ENCODE measurements at regions not wholly inside any gene's neighbourhood (a gene's known extent, or its start where the extent isn't known, plus 50 kb on each side); places are given as distances from the start of the nearest gene placed in this dataset.

DNA sequence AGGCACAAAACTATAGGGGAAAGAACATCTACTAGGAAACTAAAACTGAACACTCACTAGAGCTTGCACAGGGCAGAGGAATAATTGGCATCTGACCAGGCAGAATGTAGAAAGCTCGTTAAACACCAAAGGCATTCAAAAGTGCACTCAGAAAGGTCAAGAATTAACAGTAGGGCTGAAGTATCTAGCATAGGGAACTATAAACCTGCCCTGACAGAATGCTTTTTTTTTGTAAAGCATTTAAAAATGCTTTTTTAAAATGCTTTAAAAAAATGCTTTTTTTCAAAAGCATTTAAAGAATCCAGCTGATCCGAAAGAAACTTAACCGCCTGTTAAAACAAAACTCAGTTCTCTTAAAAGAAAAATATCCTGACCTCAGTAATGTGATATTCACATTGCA is 74.6 kb upstream of the EGFR start:
- Histone ChIP-seq H4K20me1 (ENCODE audit: insufficient read depth, low read length) (no peaks in the 10 kb centered on the region), H3K4me2 (ENCODE audit: low read length) (no peak overlapping the region), H3K4me1 (ENCODE audit: insufficient read depth, low read length, severe bottlenecking) (no peaks in the 10 kb centered on the region), H3K4me3 (ENCODE audit: low read depth, low read length, poor library complexity, severe bottlenecking) (no peak overlapping the region), H3K9me2 (ENCODE audit: low read depth, low read length) (no peaks in the 10 kb centered on the region), H2AFZ (ENCODE audit: low read length) (no peak overlapping the region), H3K27ac (ENCODE audit: low read depth, low read length, poor library complexity, severe bottlenecking) (no peak overlapping the region), H3K9ac (ENCODE audit: low read length) (no peak overlapping the region), H3K27me3 (ENCODE audit: insufficient read depth, low read length) (no peaks in the 10 kb centered on the region), H3K79me2 (ENCODE audit: insufficient read depth, low read length) (no peaks in the 10 kb centered on the region), H3K9me3 (ENCODE audit: low read length) (no peaks in the 10 kb centered on the region), H3K36me3 (ENCODE audit: insufficient read depth, low read length) (no peaks in the 10 kb centered on the region), H3F3A (ENCODE audit: insufficient read depth, low read length) (no peaks in the 10 kb centered on the region)
- TF ChIP-seq, protein P1, sequence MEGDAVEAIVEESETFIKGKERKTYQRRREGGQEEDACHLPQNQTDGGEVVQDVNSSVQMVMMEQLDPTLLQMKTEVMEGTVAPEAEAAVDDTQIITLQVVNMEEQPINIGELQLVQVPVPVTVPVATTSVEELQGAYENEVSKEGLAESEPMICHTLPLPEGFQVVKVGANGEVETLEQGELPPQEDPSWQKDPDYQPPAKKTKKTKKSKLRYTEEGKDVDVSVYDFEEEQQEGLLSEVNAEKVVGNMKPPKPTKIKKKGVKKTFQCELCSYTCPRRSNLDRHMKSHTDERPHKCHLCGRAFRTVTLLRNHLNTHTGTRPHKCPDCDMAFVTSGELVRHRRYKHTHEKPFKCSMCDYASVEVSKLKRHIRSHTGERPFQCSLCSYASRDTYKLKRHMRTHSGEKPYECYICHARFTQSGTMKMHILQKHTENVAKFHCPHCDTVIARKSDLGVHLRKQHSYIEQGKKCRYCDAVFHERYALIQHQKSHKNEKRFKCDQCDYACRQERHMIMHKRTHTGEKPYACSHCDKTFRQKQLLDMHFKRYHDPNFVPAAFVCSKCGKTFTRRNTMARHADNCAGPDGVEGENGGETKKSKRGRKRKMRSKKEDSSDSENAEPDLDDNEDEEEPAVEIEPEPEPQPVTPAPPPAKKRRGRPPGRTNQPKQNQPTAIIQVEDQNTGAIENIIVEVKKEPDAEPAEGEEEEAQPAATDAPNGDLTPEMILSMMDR (IDR thresholded peaks at IDR 0.05; ENCODE audit: low read length): no peak
- no peak for TF ChIP-seq EZH2 (IDR thresholded peaks at IDR 0.05; ENCODE audit: borderline replicate concordance, low read length)

DNA sequence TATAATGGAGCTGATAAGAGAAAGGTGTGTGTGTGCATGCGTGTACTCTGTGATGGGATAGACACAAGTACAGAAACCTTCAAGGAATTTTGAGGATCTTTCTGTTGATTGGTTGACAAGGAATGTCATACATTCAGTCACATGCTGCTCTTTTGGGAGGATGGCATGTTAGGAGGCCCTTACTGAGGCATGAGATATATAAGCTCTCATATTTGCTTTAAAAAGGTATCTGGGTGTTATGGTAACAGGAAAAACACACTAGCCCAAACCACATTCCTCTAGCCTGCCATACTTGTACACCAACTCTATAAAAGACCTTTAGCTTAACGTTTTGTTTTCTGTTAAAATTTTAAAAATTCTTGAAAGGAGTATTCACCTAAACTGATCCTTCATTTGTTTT is 72.5 kb upstream of the EGFR start:
- no peak overlapping the region for H3K27ac ChIP-seq (ENCODE audit: low read depth, low read length, poor library complexity, severe bottlenecking)
- H3K4me2 ChIP-seq (ENCODE audit: low read length): no peak overlapping the region
- H3K79me2 ChIP-seq (ENCODE audit: insufficient read depth, low read length): no peaks in the 10 kb centered on the region
- no peak overlapping the region for H3K9ac ChIP-seq (ENCODE audit: low read length)
- no peaks in the 10 kb centered on the region for H3K4me1 ChIP-seq (ENCODE audit: insufficient read depth, low read length, severe bottlenecking)
- no peaks in the 10 kb centered on the region for H3K9me3 ChIP-seq (ENCODE audit: low read length)
- TF ChIP-seq, protein P1 (IDR thresholded peaks at IDR 0.05; ENCODE audit: low read length): no peak
- no peak for TF ChIP-seq EZH2 (IDR thresholded peaks at IDR 0.05; ENCODE audit: borderline replicate concordance, low read length)
- no peaks in the 10 kb centered on the region for H3K9me2 ChIP-seq (ENCODE audit: low read depth, low read length)
- H3K36me3 ChIP-seq (ENCODE audit: insufficient read depth, low read length): no peaks in the 10 kb centered on the region
- H2AFZ ChIP-seq (ENCODE audit: low read length): no peak overlapping the region
- no peaks in the 10 kb centered on the region for H4K20me1 ChIP-seq (ENCODE audit: insufficient read depth, low read length)
- no peak overlapping the region for H3K4me3 ChIP-seq (ENCODE audit: low read depth, low read length, poor library complexity, severe bottlenecking)
- no peaks in the 10 kb centered on the region for H3F3A ChIP-seq (ENCODE audit: insufficient read depth, low read length)
- no peaks in the 10 kb centered on the region for H3K27me3 ChIP-seq (ENCODE audit: insufficient read depth, low read length)

- H3K4me2 ChIP-seq (ENCODE audit: low read length): no peak overlapping the region
- no peak overlapping the region for H2AFZ ChIP-seq (ENCODE audit: low read length)
- no peaks in the 10 kb centered on the region for H4K20me1 ChIP-seq (ENCODE audit: insufficient read depth, low read length)
- TF ChIP-seq, protein P1 (IDR thresholded peaks at IDR 0.05; ENCODE audit: low read length): no peak
- no peak for TF ChIP-seq EZH2 (IDR thresholded peaks at IDR 0.05; ENCODE audit: borderline replicate concordance, low read length)
- no peaks in the 10 kb centered on the region for H3K9me2 ChIP-seq (ENCODE audit: low read depth, low read length)
- no peak overlapping the region for H3K27ac ChIP-seq (ENCODE audit: low read depth, low read length, poor library complexity, severe bottlenecking)
- H3K36me3 ChIP-seq (ENCODE audit: insufficient read depth, low read length): no peaks in the 10 kb centered on the region
- no peaks in the 10 kb centered on the region for H3K79me2 ChIP-seq (ENCODE audit: insufficient read depth, low read length)
- no peaks in the 10 kb centered on the region for H3F3A ChIP-seq (ENCODE audit: insufficient read depth, low read length)
- H3K4me1 ChIP-seq (ENCODE audit: insufficient read depth, low read length, severe bottlenecking): no peaks in the 10 kb centered on the region
- no peak overlapping the region for H3K9ac ChIP-seq (ENCODE audit: low read length)
- no peaks in the 10 kb centered on the region for H3K27me3 ChIP-seq (ENCODE audit: insufficient read depth, low read length)
- H3K9me3 ChIP-seq (ENCODE audit: low read length): no peaks in the 10 kb centered on the region
- H3K4me3 ChIP-seq (ENCODE audit: low read depth, low read length, poor library complexity, severe bottlenecking): no peak overlapping the region
Observed at GRCh38 chr7:54946764-54947163, 72.1 kb upstream of the EGFR start.

All from OCI-LY1 (cell line).